Nucleus accumbens (tissue), 56 donors: ENCODE measurements at regions not wholly inside any gene's neighbourhood (a gene's known extent, or its start where the extent isn't known, plus 50 kb on each side); places are given as distances from the start of the nearest gene placed in this dataset.

Experiments
- DNase-seq, 56 donors: peaks; one replicate each; lab custom pipeline; 2025; lab: John Stamatoyannopoulos, UW

- DNase-seq, result no peak
Observed at GRCh38 chr6:170029416-170030283, 261.2 kb downstream of the DLL1 start.

GRCh38 chr6:170028629-170029345 is 262.1 kb downstream of the DLL1 start:
- DNase-seq, result no peak

- DNase-seq, result no peak
Observed at GRCh38 chr6:170027647-170028043, 263.2 kb downstream of the DLL1 start.

- DNase-seq, result no peak
Observed at GRCh38 chr6:170026751-170027646, 263.9 kb downstream of the DLL1 start.

- no peak for DNase-seq
Observed at GRCh38 chr6:170025935-170026750, 264.7 kb downstream of the DLL1 start.

GRCh38 chr6:170025341-170025911 is 265.5 kb downstream of the DLL1 start:
- DNase-seq, result no peak

GRCh38 chr6:170024940-170025339 is 265.9 kb downstream of the DLL1 start:
- no peak for DNase-seq

- no peak for DNase-seq
Observed at GRCh38 chr6:170023620-170024521, 267.0 kb downstream of the DLL1 start.

GRCh38 chr6:170022827-170023619 is 267.9 kb downstream of the DLL1 start:
- DNase-seq, result no peak

- no peak for DNase-seq
Observed at GRCh38 chr6:170022291-170022722, 268.6 kb downstream of the DLL1 start.

GRCh38 chr6:170021579-170021978 is 269.3 kb downstream of the DLL1 start:
- no peak for DNase-seq

- DNase-seq, result no peak
Observed at GRCh38 chr6:170019818-170020583, 268.6 kb downstream of the ERMARD start.

- DNase-seq, result no peak
Observed at GRCh38 chr6:170018936-170019817, 267.8 kb downstream of the ERMARD start.

GRCh38 chr6:170018422-170018935 is 267.1 kb downstream of the ERMARD start:
- DNase-seq, result no peak

- no peak for DNase-seq
Observed at GRCh38 chr6:170017603-170018320, 266.3 kb downstream of the ERMARD start.
